ENCODE measurements at regions not wholly inside any gene's neighbourhood (a gene's known extent, or its start where the extent isn't known, plus 50 kb on each side); places are given as distances from the start of the nearest gene placed in this dataset.

GRCh38 chr5:3412146-3412545 is 183.5 kb upstream of the IRX1 start:
- intact Hi-C loops (cut with micrococcal nuclease; ENCODE audit: unreplicated experiment), result no loop called here
- no TSS peak for BruUV-seq (replicated peaks)
- Histone ChIP-seq H2AFZ (no peak overlapping the region), H3K4me3 (no peak overlapping the region), H3K27ac (no peak overlapping the region), H3K79me2 (ENCODE audit: low read depth) (no peaks in the 10 kb centered on the region), H3K36me3 (ENCODE audit: low read depth) (no peaks in the 10 kb centered on the region), H3K27me3 (ENCODE audit: insufficient read depth, low read depth) (peaks cover 33% of the 10 kb centered on the region), H3K4me1 (replicated peaks; ENCODE audit: insufficient read depth) (no peaks in the 10 kb centered on the region), H3K9me3 (ENCODE audit: insufficient read depth, low read depth) (no peaks in the 10 kb centered on the region), H3K4me2 (no peak overlapping the region), H3F3A (ENCODE audit: insufficient read depth, low read depth) (no peaks in the 10 kb centered on the region), H3K9me2 (ENCODE audit: insufficient read depth) (no peaks in the 10 kb centered on the region), H4K20me1 (ENCODE audit: insufficient read depth) (no peaks in the 10 kb centered on the region)
- DNase-seq, result no peak
- TF ChIP-seq CTCF (conservative IDR thresholded peaks at IDR 0.05) (no peak), EZH2 (IDR thresholded peaks at IDR 0.05; ENCODE audit: low read depth) (no peak)
- ChIA-PET CTCF (no interaction called here), POLR2A (ENCODE audit: unreplicated experiment) (no interaction called here)

- TF ChIP-seq CTCF (conservative IDR thresholded peaks at IDR 0.05) (no peak), EZH2 (IDR thresholded peaks at IDR 0.05; ENCODE audit: low read depth) (no peak)
- Histone ChIP-seq H3K4me3 (no peak overlapping the region), H3K9me2 (ENCODE audit: insufficient read depth) (no peaks in the 10 kb centered on the region), H3K27ac (no peak overlapping the region), H3K4me2 (no peak overlapping the region), H2AFZ (no peak overlapping the region), H3K9me3 (ENCODE audit: insufficient read depth, low read depth) (no peaks in the 10 kb centered on the region), H3K79me2 (ENCODE audit: low read depth) (no peaks in the 10 kb centered on the region), H3K4me1 (replicated peaks; ENCODE audit: insufficient read depth) (no peaks in the 10 kb centered on the region), H4K20me1 (ENCODE audit: insufficient read depth) (no peaks in the 10 kb centered on the region), H3K36me3 (ENCODE audit: low read depth) (no peaks in the 10 kb centered on the region), H3K27me3 (ENCODE audit: insufficient read depth, low read depth) (peaks cover 25% of the 10 kb centered on the region), H3F3A (ENCODE audit: insufficient read depth, low read depth) (no peaks in the 10 kb centered on the region)
- ChIA-PET POLR2A (ENCODE audit: unreplicated experiment) (interaction anchor here (0.6 kb wide), 1 partner anchor 15 kb away, joined by 3 read pairs; no protein-coding TSS in a partner anchor), CTCF (no interaction called here)
- no peak for DNase-seq
- no TSS peak for BruUV-seq (replicated peaks)
- intact Hi-C loops (cut with micrococcal nuclease; ENCODE audit: unreplicated experiment), result no loop called here
These were observed 184.3 kb upstream of the IRX1 start for GRCh38 chr5:3411363-3411762.

- Histone ChIP-seq H4K20me1 (ENCODE audit: insufficient read depth) (no peaks in the 10 kb centered on the region), H3K9me2 (ENCODE audit: insufficient read depth) (no peaks in the 10 kb centered on the region), H3K27ac (no peak overlapping the region), H3K4me1 (replicated peaks; ENCODE audit: insufficient read depth) (no peaks in the 10 kb centered on the region), H3F3A (ENCODE audit: insufficient read depth, low read depth) (no peaks in the 10 kb centered on the region), H3K79me2 (ENCODE audit: low read depth) (no peaks in the 10 kb centered on the region), H3K4me2 (no peak overlapping the region), H3K27me3 (ENCODE audit: insufficient read depth, low read depth) (peaks cover 34% of the 10 kb centered on the region), H2AFZ (no peak overlapping the region), H3K4me3 (no peak overlapping the region), H3K36me3 (ENCODE audit: low read depth) (no peaks in the 10 kb centered on the region), H3K9me3 (ENCODE audit: insufficient read depth, low read depth) (no peaks in the 10 kb centered on the region)
- ChIA-PET CTCF (no interaction called here), POLR2A (ENCODE audit: unreplicated experiment) (no interaction called here)
- no TSS peak for BruUV-seq (replicated peaks)
- no peak for DNase-seq
- intact Hi-C loops (cut with micrococcal nuclease; ENCODE audit: unreplicated experiment), result no loop called here
- TF ChIP-seq CTCF (conservative IDR thresholded peaks at IDR 0.05), result no peak
- no peak for TF ChIP-seq EZH2 (IDR thresholded peaks at IDR 0.05; ENCODE audit: low read depth)
These were observed 194.0 kb upstream of the IRX1 start for GRCh38 chr5:3401635-3402034.
